BE2C (cell line): ENCODE measurements at regions not wholly inside any gene's neighbourhood (a gene's known extent, or its start where the extent isn't known, plus 50 kb on each side); places are given as distances from the start of the nearest gene placed in this dataset.

Experiments used
- DNase-seq: peaks from one replicate; pipeline ENCODE4 v3.0.0-alpha.2; 2020
- H3K27me3 ChIP-seq: fragments of 250-450 bp; sonication (Bioruptor Pico); 2 replicates; pipeline ENCODE4 v1.5.1; 2020; ENCODE audit warnings: mild to moderate bottlenecking
- H3K36me3 ChIP-seq: fragments of 250-450 bp; sonication (Bioruptor Pico); 2 replicates; pipeline ENCODE4 v1.5.1; 2020; ENCODE audit warnings: mild to moderate bottlenecking
- H3K4me1 ChIP-seq: fragments of 250-450 bp; sonication (Bioruptor Pico); 2 replicates; pipeline ENCODE4 v1.5.1; 2020
- H3K4me3 ChIP-seq: 2 replicates; pipeline ENCODE4 v1.5.1; 2011; ENCODE audit warnings: low read depth, low read length
- H3K9me3 ChIP-seq: fragments of 250-450 bp; sonication (Bioruptor Pico); 2 replicates; pipeline ENCODE4 v1.5.1; 2020
- CTCF ChIP-seq: IDR thresholded peaks from 2 replicates; pipeline ENCODE4 v1.5.1; 2012; ENCODE audit warnings: mild to moderate bottlenecking, low read depth, low read length

DNA sequence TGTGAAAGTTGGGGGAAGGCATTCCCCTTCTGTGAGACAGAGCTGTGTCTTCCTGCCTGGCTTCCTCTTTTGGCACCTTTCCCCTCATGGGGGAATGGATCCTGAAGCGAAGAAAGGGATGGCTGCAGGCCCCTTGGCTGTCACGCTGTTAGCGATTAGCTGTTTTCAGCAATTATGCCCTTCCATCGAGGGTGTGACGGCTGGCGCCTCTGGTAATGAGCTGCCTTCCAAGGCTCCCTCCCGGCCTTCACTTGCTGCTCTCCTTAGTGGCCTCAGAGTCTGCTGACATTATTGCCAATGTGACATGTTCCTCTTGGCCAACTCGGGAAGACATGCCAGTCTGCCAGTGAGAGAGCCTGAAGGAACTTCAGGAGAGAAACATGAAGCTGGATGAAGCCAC lies 162.1 kb downstream of the ZIC5 start:
- no peak overlapping the region for H3K4me3 ChIP-seq
- no peaks in the 10 kb centered on the region for H3K36me3 ChIP-seq
- no peaks in the 10 kb centered on the region for H3K27me3 ChIP-seq
- no peak for DNase-seq
- no peaks in the 10 kb centered on the region for H3K9me3 ChIP-seq
- TF ChIP-seq CTCF, result no peak
- no peaks in the 10 kb centered on the region for H3K4me1 ChIP-seq

GRCh38 chr13:99808786-99809185 lies 162.8 kb downstream of the ZIC5 start:
- Histone ChIP-seq H3K4me1 (no peaks in the 10 kb centered on the region), H3K36me3 (no peaks in the 10 kb centered on the region), H3K4me3 (no peak overlapping the region), H3K27me3 (no peaks in the 10 kb centered on the region), H3K9me3 (no peaks in the 10 kb centered on the region)
- TF ChIP-seq CTCF, result no peak
- no peak for DNase-seq

DNA sequence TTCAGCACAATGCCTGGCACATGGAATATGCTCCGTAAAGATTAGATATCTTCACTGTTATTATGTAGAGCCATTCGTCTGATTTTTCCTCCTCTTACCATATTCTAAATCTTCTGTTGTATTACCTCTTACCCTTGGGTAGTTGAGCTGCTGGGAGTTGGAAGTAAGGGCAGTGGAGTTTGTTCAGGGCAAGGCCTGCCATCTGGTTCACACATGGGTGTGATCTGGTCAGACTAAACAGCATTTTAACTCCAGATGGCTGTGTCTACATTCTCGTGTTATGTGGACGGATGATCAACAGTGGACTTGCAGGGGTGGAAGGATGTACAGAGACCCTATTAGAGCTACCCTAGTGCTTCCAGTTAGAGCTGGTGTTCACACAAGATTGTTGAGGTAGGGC lies 164.9 kb downstream of the ZIC5 start:
- H3K36me3 ChIP-seq, result no peaks in the 10 kb centered on the region
- TF ChIP-seq CTCF, result no peak
- H3K4me1 ChIP-seq, result no peaks in the 10 kb centered on the region
- no peaks in the 10 kb centered on the region for H3K27me3 ChIP-seq
- H3K9me3 ChIP-seq, result no peaks in the 10 kb centered on the region
- H3K4me3 ChIP-seq, result no peak overlapping the region
- no peak for DNase-seq

DNA sequence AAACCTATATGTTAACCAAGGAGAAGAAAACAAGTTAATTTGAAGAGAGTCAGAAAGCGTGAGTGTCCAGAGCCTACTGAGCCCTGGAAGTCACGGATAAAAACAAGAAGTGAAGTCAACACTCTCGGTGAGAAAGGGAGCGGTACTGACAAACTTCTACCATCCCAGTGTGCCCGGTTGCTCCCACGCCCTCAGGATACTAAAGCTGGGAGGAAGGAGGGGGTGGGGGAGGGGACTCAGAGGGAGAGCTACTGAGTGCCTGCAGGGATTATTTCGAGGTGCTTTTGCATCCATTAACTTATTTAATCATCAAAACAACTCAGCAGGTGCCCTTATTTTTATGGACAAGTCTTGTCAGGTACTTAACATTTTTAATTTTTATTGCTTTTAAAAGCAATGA lies 166.2 kb downstream of the ZIC5 start:
- Histone ChIP-seq H3K9me3 (no peaks in the 10 kb centered on the region), H3K36me3 (no peaks in the 10 kb centered on the region), H3K4me3 (no peak overlapping the region), H3K27me3 (no peaks in the 10 kb centered on the region), H3K4me1 (no peaks in the 10 kb centered on the region)
- no peak for TF ChIP-seq CTCF
- no peak for DNase-seq

GRCh38 chr13:99803141-99803540 lies 168.4 kb downstream of the ZIC5 start:
- DNase-seq, result no peak
- Histone ChIP-seq H3K27me3 (no peaks in the 10 kb centered on the region), H3K4me1 (no peaks in the 10 kb centered on the region), H3K4me3 (no peak overlapping the region), H3K9me3 (no peaks in the 10 kb centered on the region), H3K36me3 (no peaks in the 10 kb centered on the region)
- no peak for TF ChIP-seq CTCF

DNA sequence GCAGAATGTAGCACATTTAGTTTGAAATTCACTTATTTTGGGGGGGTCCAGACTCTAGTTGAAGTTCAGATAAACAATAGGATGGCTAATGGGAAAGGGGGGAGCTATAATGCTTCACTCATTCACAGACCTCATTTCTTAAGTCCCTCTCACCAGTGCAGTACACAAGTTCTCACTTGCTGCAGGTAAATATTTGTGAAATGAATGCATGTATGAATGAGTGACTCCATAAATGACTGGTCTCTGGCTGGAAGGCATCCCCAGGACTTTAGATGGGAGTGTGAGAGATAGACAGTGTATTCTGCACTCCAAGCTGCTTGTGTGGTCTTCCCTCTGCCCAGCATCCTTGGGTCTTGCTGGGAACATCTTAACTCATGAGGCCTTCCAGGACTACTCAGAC lies 169.2 kb downstream of the ZIC5 start:
- H3K27me3 ChIP-seq, result no peaks in the 10 kb centered on the region
- H3K36me3 ChIP-seq, result no peaks in the 10 kb centered on the region
- H3K9me3 ChIP-seq, result no peaks in the 10 kb centered on the region
- no peaks in the 10 kb centered on the region for H3K4me1 ChIP-seq
- no peak for TF ChIP-seq CTCF
- no peak overlapping the region for H3K4me3 ChIP-seq
- DNase-seq, result no peak
